ENCODE measurements at regions not wholly inside any gene's neighbourhood (a gene's known extent, or its start where the extent isn't known, plus 50 kb on each side); places are given as distances from the start of the nearest gene placed in this dataset.

GRCh38 chr12:34286934-34287333, 264.6 kb downstream of the ALG10 start:
- H3K27me3 ChIP-seq (ENCODE audit: control insufficient read depth in 2 of 2, insufficient read depth in 2 of 2, low read length in 2 of 2): no peaks in the 10 kb centered on the region
- H3K27ac ChIP-seq (ENCODE audit: insufficient read depth, low read depth, low read length): no peak overlapping the region
- H3K9me3 ChIP-seq (replicated peaks; ENCODE audit: control insufficient read depth, insufficient read depth, low read length): no peaks in the 10 kb centered on the region
- no TSS peak for BruUV-seq (replicated peaks)
- FAIRE-seq (no peak), DNase-seq (ENCODE audit: low read depth, low spot score) (no peak)
- intact Hi-C loops (cut with micrococcal nuclease): no loop called here
- no peak for TF ChIP-seq EZH2 (IDR thresholded peaks at IDR 0.05; ENCODE audit: borderline replicate concordance, low read depth, low read length, severe bottlenecking)
- no peak for TF ChIP-seq JUN (IDR thresholded peaks at IDR 0.05; ENCODE audit: borderline replicate concordance, insufficient read depth, insufficient read length, low read depth)
- no peak for TF ChIP-seq POLR2A (IDR thresholded peaks at IDR 0.05; ENCODE audit: low read depth, low read length)
- no peak for TF ChIP-seq POLR2AphosphoS5 (IDR thresholded peaks at IDR 0.05; ENCODE audit: insufficient read depth, low read depth, low read length)
- TF ChIP-seq MYC (IDR thresholded peaks at IDR 0.05; ENCODE audit: low read depth, low read length): no peak
- no peak overlapping the region for H3K4me3 ChIP-seq (replicated peaks in 1 of 3; ENCODE audit: insufficient read depth in 1 of 3, low read depth in 1 of 3, low read length in 3 of 3)
- no peak overlapping the region for H3K4me2 ChIP-seq (ENCODE audit: insufficient read depth, low read length)
- H3K4me1 ChIP-seq (ENCODE audit: control insufficient read depth, extremely low read depth, insufficient read depth, low read length): no peaks in the 10 kb centered on the region
- CTCF ChIA-PET: no interaction called here
- no peak overlapping the region for H2AFZ ChIP-seq (ENCODE audit: low read depth, low read length)
- no peaks in the 10 kb centered on the region for H3K9me1 ChIP-seq (replicated peaks; ENCODE audit: control insufficient read depth, extremely low read depth, insufficient read depth, low read length)
- no peaks in the 10 kb centered on the region for H3K36me3 ChIP-seq (ENCODE audit: control insufficient read depth in 2 of 2, extremely low read depth in 1 of 2, insufficient read depth in 2 of 2, low read length in 2 of 2)
- no peaks in the 10 kb centered on the region for H3K79me2 ChIP-seq (ENCODE audit: control insufficient read depth, insufficient read depth, low read length)
- no peaks in the 10 kb centered on the region for H4K20me1 ChIP-seq (replicated peaks; ENCODE audit: control insufficient read depth, extremely low read depth, insufficient read depth, low read length)
- POLR2A ChIA-PET: no interaction called here
- H3K9ac ChIP-seq (replicated peaks; ENCODE audit: extremely low read depth, insufficient read depth, low read length): no peak overlapping the region
- dilution Hi-C loops (cut with MboI; ENCODE audit: extremely low pct_ligation_motif_present, low sequenced_read_pairs): no loop called here

GRCh38 chr12:34287437-34287836, 265.1 kb downstream of the ALG10 start:
- no peaks in the 10 kb centered on the region for H3K4me1 ChIP-seq (ENCODE audit: control insufficient read depth, extremely low read depth, insufficient read depth, low read length)
- BruUV-seq (replicated peaks): no TSS peak
- H4K20me1 ChIP-seq (replicated peaks; ENCODE audit: control insufficient read depth, extremely low read depth, insufficient read depth, low read length): no peaks in the 10 kb centered on the region
- ChIA-PET POLR2A (no interaction called here), CTCF (no interaction called here)
- H3K4me2 ChIP-seq (ENCODE audit: insufficient read depth, low read length): no peak overlapping the region
- H3K79me2 ChIP-seq (ENCODE audit: control insufficient read depth, insufficient read depth, low read length): no peaks in the 10 kb centered on the region
- no peak overlapping the region for H3K9ac ChIP-seq (replicated peaks; ENCODE audit: extremely low read depth, insufficient read depth, low read length)
- DNase-seq (ENCODE audit: low read depth, low spot score) (no peak), FAIRE-seq (no peak)
- intact Hi-C loops (cut with micrococcal nuclease): no loop called here
- no peaks in the 10 kb centered on the region for H3K36me3 ChIP-seq (ENCODE audit: control insufficient read depth in 2 of 2, extremely low read depth in 1 of 2, insufficient read depth in 2 of 2, low read length in 2 of 2)
- H3K27ac ChIP-seq (ENCODE audit: insufficient read depth, low read depth, low read length): no peak overlapping the region
- no peaks in the 10 kb centered on the region for H3K27me3 ChIP-seq (ENCODE audit: control insufficient read depth in 2 of 2, insufficient read depth in 2 of 2, low read length in 2 of 2)
- no peak for TF ChIP-seq GATA2 (IDR thresholded peaks at IDR 0.05; ENCODE audit: insufficient read depth, insufficient read length, low read depth, low read length)
- TF ChIP-seq CTCF (IDR thresholded peaks at IDR 0.05; ENCODE audit: extremely low read depth in 1 of 2, insufficient read depth in 1 of 2, low read depth in 1 of 2, low read length in 2 of 2): no peak
- no peak for TF ChIP-seq EZH2 (IDR thresholded peaks at IDR 0.05; ENCODE audit: borderline replicate concordance, low read depth, low read length, severe bottlenecking)
- no peak for TF ChIP-seq FOS (IDR thresholded peaks at IDR 0.05; ENCODE audit: borderline replicate concordance, insufficient read depth, low read length)
- no peak for TF ChIP-seq MAX (IDR thresholded peaks at IDR 0.05; ENCODE audit: insufficient read depth, insufficient read length)
- TF ChIP-seq POLR2AphosphoS5 (IDR thresholded peaks at IDR 0.05; ENCODE audit: insufficient read depth, low read depth, low read length): no peak
- TF ChIP-seq MYC (IDR thresholded peaks at IDR 0.05; ENCODE audit: low read depth, low read length): no peak
- no peak for TF ChIP-seq POLR2A (IDR thresholded peaks at IDR 0.05; ENCODE audit: low read depth, low read length)
- TF ChIP-seq JUN (IDR thresholded peaks at IDR 0.05; ENCODE audit: borderline replicate concordance, insufficient read depth, insufficient read length, low read depth): no peak
- dilution Hi-C loops (cut with MboI; ENCODE audit: extremely low pct_ligation_motif_present, low sequenced_read_pairs): no loop called here
- no peaks in the 10 kb centered on the region for H3K9me1 ChIP-seq (replicated peaks; ENCODE audit: control insufficient read depth, extremely low read depth, insufficient read depth, low read length)
- no peak overlapping the region for H3K4me3 ChIP-seq (replicated peaks in 1 of 3; ENCODE audit: insufficient read depth in 1 of 3, low read depth in 1 of 3, low read length in 3 of 3)
- no peak overlapping the region for H2AFZ ChIP-seq (ENCODE audit: low read depth, low read length)
- H3K9me3 ChIP-seq (replicated peaks; ENCODE audit: control insufficient read depth, insufficient read depth, low read length): no peaks in the 10 kb centered on the region
